Parathyroid adenoma (tissue), 2 donors: ENCODE measurements at regions not wholly inside any gene's neighbourhood (a gene's known extent, or its start where the extent isn't known, plus 50 kb on each side); places are given as distances from the start of the nearest gene placed in this dataset.

Source experiments
- H2AFZ ChIP-seq: fragments of 300-600 bp; sonication (generic); one replicate; pipeline ENCODE4 v1.7.0; 2017; ENCODE audit warnings: antibody characterized with exemption, mild to moderate bottlenecking
- H3K27ac ChIP-seq: fragments of 300-600 bp; sonication (generic); one replicate; pipeline ENCODE4 v1.7.0; 2017
- H3K27me3 ChIP-seq: fragments of 300-600 bp; sonication (generic); one replicate; pipeline ENCODE4 v1.7.0; 2017; ENCODE audit warnings: low read length; ENCODE audit not compliant: control insufficient read depth, insufficient read depth
- H3K36me3 ChIP-seq: fragments of 300-600 bp; sonication (generic); one replicate; pipeline ENCODE4 v1.7.0; 2017; ENCODE audit warnings: low read length; ENCODE audit not compliant: control insufficient read depth, insufficient read depth
- H3K4me1 ChIP-seq: fragments of 300-600 bp; sonication (generic); one replicate; pipeline ENCODE4 v1.7.0; 2017; ENCODE audit warnings: control low read depth
- H3K4me2 ChIP-seq: fragments of 300-600 bp; sonication (generic); one replicate; pipeline ENCODE4 v1.7.0; 2017; ENCODE audit warnings: low read length
- H3K4me3 ChIP-seq: fragments of 300-600 bp; sonication (generic); one replicate; pipeline ENCODE4 v1.7.0; 2017; ENCODE audit warnings: low read depth, low read length
- H3K79me2 ChIP-seq: fragments of 300-600 bp; sonication (generic); one replicate; pipeline ENCODE4 v1.7.0; 2017; ENCODE audit warnings: control low read depth
- H3K9ac ChIP-seq: fragments of 300-600 bp; sonication (generic); one replicate; pipeline ENCODE4 v1.7.0; 2017; ENCODE audit warnings: mild to moderate bottlenecking
- H3K9me3 ChIP-seq: fragments of 300-600 bp; sonication (generic); one replicate; pipeline ENCODE4 v1.7.0; 2017; ENCODE audit warnings: low read length; ENCODE audit not compliant: control insufficient read depth
- CTCF ChIP-seq: fragments of 300-600 bp; sonication (generic); IDR thresholded peaks from one replicate; pipeline ENCODE4 v1.7.0; 2017; ENCODE audit warnings: antibody characterized with exemption, mild to moderate bottlenecking
- donor health status: primary hyperparathyroidism.

- no peaks in the 10 kb centered on the region for H3K27me3 ChIP-seq
- H3K9me3 ChIP-seq, result no peaks in the 10 kb centered on the region
- H3K36me3 ChIP-seq, result no peaks in the 10 kb centered on the region
- H3K4me3 ChIP-seq, result no peak overlapping the region
- no peak overlapping the region for H3K4me2 ChIP-seq
- TF ChIP-seq CTCF, result no peak
- H3K79me2 ChIP-seq, result no peaks in the 10 kb centered on the region
- no peaks in the 10 kb centered on the region for H3K4me1 ChIP-seq
- H3K27ac ChIP-seq, result no peak overlapping the region
- H3K9ac ChIP-seq, result no peak overlapping the region
- H2AFZ ChIP-seq, result no peak overlapping the region
These were observed 119.5 kb upstream of the MDFIC2 start for GRCh38 chr3:70431911-70432310.

- no peaks in the 10 kb centered on the region for H3K4me1 ChIP-seq
- H3K27ac ChIP-seq, result no peak overlapping the region
- H3K9ac ChIP-seq, result no peak overlapping the region
- H3K4me2 ChIP-seq, result no peak overlapping the region
- no peak for TF ChIP-seq CTCF
- no peaks in the 10 kb centered on the region for H3K79me2 ChIP-seq
- H2AFZ ChIP-seq, result no peak overlapping the region
- H3K9me3 ChIP-seq, result no peaks in the 10 kb centered on the region
- H3K27me3 ChIP-seq, result no peaks in the 10 kb centered on the region
- H3K4me3 ChIP-seq, result no peak overlapping the region
- H3K36me3 ChIP-seq, result no peaks in the 10 kb centered on the region
These were observed 113.6 kb upstream of the MDFIC2 start for GRCh38 chr3:70426071-70426470.

GRCh38 chr3:70421506-70421905, 109.1 kb upstream of the MDFIC2 start:
- Histone ChIP-seq H3K4me1 (no peaks in the 10 kb centered on the region), H3K27ac (no peak overlapping the region), H3K4me3 (no peak overlapping the region), H3K4me2 (no peak overlapping the region), H3K9ac (no peak overlapping the region), H3K36me3 (no peaks in the 10 kb centered on the region), H3K27me3 (no peaks in the 10 kb centered on the region), H2AFZ (no peak overlapping the region), H3K79me2 (no peaks in the 10 kb centered on the region), H3K9me3 (no peaks in the 10 kb centered on the region)
- no peak for TF ChIP-seq CTCF

GRCh38 chr3:70409018-70409417, 96.6 kb upstream of the MDFIC2 start:
- Histone ChIP-seq H3K4me1 (no peaks in the 10 kb centered on the region), H3K4me2 (no peak overlapping the region)
- no peak for TF ChIP-seq CTCF

GRCh38 chr3:70400194-70400593, 87.8 kb upstream of the MDFIC2 start:
- H3K79me2 ChIP-seq, result no peaks in the 10 kb centered on the region
- H3K4me3 ChIP-seq, result no peak overlapping the region
- no peak for TF ChIP-seq CTCF
- H3K4me1 ChIP-seq, result no peaks in the 10 kb centered on the region
- no peaks in the 10 kb centered on the region for H3K36me3 ChIP-seq
- H3K27me3 ChIP-seq, result no peaks in the 10 kb centered on the region
- no peak overlapping the region for H3K4me2 ChIP-seq
- H3K9ac ChIP-seq, result no peak overlapping the region
- H3K27ac ChIP-seq, result no peak overlapping the region
- H2AFZ ChIP-seq, result no peak overlapping the region
- H3K9me3 ChIP-seq, result no peaks in the 10 kb centered on the region

More at GRCh38 chr3:70409018-70409417, 96.6 kb upstream of the MDFIC2 start:
- Histone ChIP-seq H3K79me2 (no peaks in the 10 kb centered on the region), H2AFZ (no peak overlapping the region), H3K27me3 (no peaks in the 10 kb centered on the region), H3K4me3 (no peak overlapping the region), H3K27ac (no peak overlapping the region), H3K36me3 (no peaks in the 10 kb centered on the region), H3K9ac (no peak overlapping the region), H3K9me3 (no peaks in the 10 kb centered on the region)
